ENCODE measurements at regions not wholly inside any gene's neighbourhood (a gene's known extent, or its start where the extent isn't known, plus 50 kb on each side); places are given as distances from the start of the nearest gene placed in this dataset.

GRCh38 chr6:149201068-149201655 lies 116.3 kb upstream of the TAB2 start:
- CTCF ChIA-PET, result interaction anchor here (3.5 kb wide), 1 partner anchor 11 kb away, joined by 11 read pairs; no protein-coding TSS in a partner anchor
- H3K4me3 Mint-ChIP-seq, result no peak overlapping the region
- peaks cover 6% of the 10 kb centered on the region for H3K36me3 Mint-ChIP-seq (ENCODE audit: low read depth)
- ATAC-seq (no peak), DNase-seq (no peak)
- peaks cover 20% of the 10 kb centered on the region for H3K9me3 Mint-ChIP-seq (ENCODE audit: low read depth)
- peaks cover 2% of the 10 kb centered on the region for H3K4me1 Mint-ChIP-seq
- intact Hi-C loops (cut with DNase I, micrococcal nuclease), result no loop called here
- no peak overlapping the region for H3K27ac Mint-ChIP-seq
- no peaks in the 10 kb centered on the region for H3K27me3 Mint-ChIP-seq
- POLR2A ChIA-PET, result no interaction called here

GRCh38 chr6:149202100-149202499 lies 115.4 kb upstream of the TAB2 start:
- Mint-ChIP-seq H3K36me3 (ENCODE audit: low read depth) (peaks cover 6% of the 10 kb centered on the region), H3K9me3 (ENCODE audit: low read depth) (peaks cover 12% of the 10 kb centered on the region), H3K4me3 (no peak overlapping the region), H3K27me3 (no peaks in the 10 kb centered on the region), H3K27ac (no peak overlapping the region), H3K4me1 (peaks cover 2% of the 10 kb centered on the region)
- CTCF ChIA-PET, result no interaction called here
- no peak for DNase-seq
- POLR2A ChIA-PET, result no interaction called here
- intact Hi-C loops (cut with DNase I, micrococcal nuclease), result no loop called here
- no peak for ATAC-seq

GRCh38 chr6:149202952-149203351 lies 114.6 kb upstream of the TAB2 start:
- no peak for ATAC-seq
- ChIA-PET CTCF (interaction anchor here (1.1 kb wide), 1 partner anchor 49 kb away, joined by 3 read pairs; no protein-coding TSS in a partner anchor), POLR2A (no interaction called here)
- H3K27me3 Mint-ChIP-seq, result no peaks in the 10 kb centered on the region
- H3K9me3 Mint-ChIP-seq (ENCODE audit: low read depth), result peaks cover 7% of the 10 kb centered on the region
- peaks cover 2% of the 10 kb centered on the region for H3K4me1 Mint-ChIP-seq
- intact Hi-C loops (cut with DNase I, micrococcal nuclease), result no loop called here
- H3K27ac Mint-ChIP-seq, result no peak overlapping the region
- H3K36me3 Mint-ChIP-seq (ENCODE audit: low read depth), result peaks cover 4% of the 10 kb centered on the region
- no peak for DNase-seq
- no peak overlapping the region for H3K4me3 Mint-ChIP-seq

GRCh38 chr6:149203509-149203908 lies 114.0 kb upstream of the TAB2 start:
- peaks cover 2% of the 10 kb centered on the region for H3K36me3 Mint-ChIP-seq (ENCODE audit: low read depth)
- no peak overlapping the region for H3K4me3 Mint-ChIP-seq
- ChIA-PET CTCF (interaction anchor here (0.6 to 1.1 kb wide), 4 partner anchors 7 to 198 kb away, joined by 3 read pairs; no protein-coding TSS in a partner anchor), POLR2A (no interaction called here)
- H3K27me3 Mint-ChIP-seq, result no peaks in the 10 kb centered on the region
- intact Hi-C loops (cut with DNase I, micrococcal nuclease), result no loop called here
- ATAC-seq, result no peak
- no peak for DNase-seq
- peaks cover 7% of the 10 kb centered on the region for H3K9me3 Mint-ChIP-seq (ENCODE audit: low read depth)
- H3K27ac Mint-ChIP-seq, result no peak overlapping the region
- H3K4me1 Mint-ChIP-seq, result peaks cover 2% of the 10 kb centered on the region

GRCh38 chr6:149208134-149208601 lies 109.3 kb upstream of the TAB2 start:
- CTCF ChIA-PET, result no interaction called here
- Mint-ChIP-seq H3K27ac (no peak overlapping the region), H3K27me3 (no peaks in the 10 kb centered on the region), H3K4me3 (no peak overlapping the region), H3K4me1 (peaks cover 5% of the 10 kb centered on the region), H3K36me3 (ENCODE audit: low read depth) (no peaks in the 10 kb centered on the region), H3K9me3 (ENCODE audit: low read depth) (no peaks in the 10 kb centered on the region)
- intact Hi-C loops (cut with DNase I, micrococcal nuclease), result no loop called here
- no peak for ATAC-seq
- POLR2A ChIA-PET, result no interaction called here
- DNase-seq, result no peak

- DNase-seq, result peak; percentile 18
- Mint-ChIP-seq H3K4me3 (no peak overlapping the region), H3K36me3 (ENCODE audit: low read depth) (no peaks in the 10 kb centered on the region), H3K27ac (peak overlapping the region; percentile 82), H3K4me1 (peaks cover 3% of the 10 kb centered on the region), H3K9me3 (ENCODE audit: low read depth) (no peaks in the 10 kb centered on the region), H3K27me3 (no peaks in the 10 kb centered on the region)
- intact Hi-C loops (cut with DNase I, micrococcal nuclease), result loop anchor here (5.0 to 10.0 kb wide), 4 partner anchors 127 to 453 kb away; no protein-coding TSS in a partner anchor
- POLR2A ChIA-PET, result no interaction called here
- CTCF ChIA-PET, result interaction anchor here (1.9 kb wide), 1 partner anchor 222 kb away, joined by 9 read pairs; no protein-coding TSS in a partner anchor
- ATAC-seq, result peak; percentile 61
Measured at GRCh38 chr6:149209871-149210775, 107.4 kb upstream of the TAB2 start.

GRCh38 chr6:149211046-149211571 lies 106.4 kb upstream of the TAB2 start:
- Mint-ChIP-seq H3K4me3 (no peak overlapping the region), H3K36me3 (ENCODE audit: low read depth) (no peaks in the 10 kb centered on the region), H3K9me3 (ENCODE audit: low read depth) (no peaks in the 10 kb centered on the region), H3K27me3 (no peaks in the 10 kb centered on the region), H3K27ac (peak overlapping the region; percentile 82), H3K4me1 (peaks cover 3% of the 10 kb centered on the region)
- intact Hi-C loops (cut with DNase I, micrococcal nuclease), result loop anchor here (5.0 to 10.0 kb wide), 4 partner anchors 126 to 454 kb away; no protein-coding TSS in a partner anchor
- ChIA-PET CTCF (interaction anchor here (1.9 kb wide), 1 partner anchor 221 kb away, joined by 9 read pairs; no protein-coding TSS in a partner anchor), POLR2A (no interaction called here)
- ATAC-seq (peak; percentile 54), DNase-seq (peak; percentile 36)

GRCh38 chr6:149212206-149212605 lies 105.3 kb upstream of the TAB2 start:
- Mint-ChIP-seq H3K9me3 (ENCODE audit: low read depth) (no peaks in the 10 kb centered on the region), H3K4me1 (peaks cover 6% of the 10 kb centered on the region), H3K4me3 (no peak overlapping the region), H3K36me3 (ENCODE audit: low read depth) (no peaks in the 10 kb centered on the region), H3K27ac (no peak overlapping the region), H3K27me3 (no peaks in the 10 kb centered on the region)
- POLR2A ChIA-PET, result interaction anchor here (0.7 kb wide), 1 partner anchor 97 kb away, joined by 3 read pairs; no protein-coding TSS in a partner anchor
- DNase-seq (peak; percentile 32), ATAC-seq (peak; percentile 40)
- CTCF ChIA-PET, result interaction anchor here (0.8 to 1.1 kb wide), 4 partner anchors 18 to 220 kb away, joined by 3 to 4 read pairs (median 3); no protein-coding TSS in a partner anchor
- intact Hi-C loops (cut with DNase I, micrococcal nuclease), result loop anchor here (1.0 to 10.0 kb wide), 9 partner anchors 21 to 455 kb away; partner anchors contain the start of gene TAB2 (in 1 of the 2)

- DNase-seq (peak; percentile 71), ATAC-seq (peak; percentile 58)
- peaks cover 10% of the 10 kb centered on the region for H3K4me1 Mint-ChIP-seq
- ChIA-PET POLR2A (interaction anchor here (0.5 to 0.7 kb wide), 2 partner anchors 98 to 309 kb away, joined by 3 to 4 read pairs; no protein-coding TSS in a partner anchor), CTCF (interaction anchor here (0.6 to 1.1 kb wide), 8 partner anchors 18 to 216 kb away, joined by 3 to 4 read pairs (median 3); no protein-coding TSS in a partner anchor)
- H3K4me3 Mint-ChIP-seq, result no peak overlapping the region
- intact Hi-C loops (cut with DNase I, micrococcal nuclease), result loop anchor here (1.0 to 10.0 kb wide), 9 partner anchors 20 to 456 kb away; partner anchors contain the start of gene TAB2 (in 1 of the 2)
- H3K36me3 Mint-ChIP-seq (ENCODE audit: low read depth), result no peaks in the 10 kb centered on the region
- no peak overlapping the region for H3K27ac Mint-ChIP-seq
- H3K9me3 Mint-ChIP-seq (ENCODE audit: low read depth), result no peaks in the 10 kb centered on the region
- no peaks in the 10 kb centered on the region for H3K27me3 Mint-ChIP-seq
Measured at GRCh38 chr6:149212892-149213801, 104.4 kb upstream of the TAB2 start.

GRCh38 chr6:149213829-149214228 lies 103.7 kb upstream of the TAB2 start:
- CTCF ChIA-PET, result interaction anchor here (0.8 to 1.1 kb wide), 2 partner anchors 17 to 21 kb away, joined by 3 to 4 read pairs; no protein-coding TSS in a partner anchor
- no peak for DNase-seq
- Mint-ChIP-seq H3K36me3 (ENCODE audit: low read depth) (no peaks in the 10 kb centered on the region), H3K9me3 (ENCODE audit: low read depth) (no peaks in the 10 kb centered on the region), H3K4me1 (peaks cover 17% of the 10 kb centered on the region), H3K27me3 (no peaks in the 10 kb centered on the region), H3K27ac (no peak overlapping the region), H3K4me3 (no peak overlapping the region)
- POLR2A ChIA-PET, result interaction anchor here (0.5 kb wide), 1 partner anchor 308 kb away, joined by 4 read pairs; no protein-coding TSS in a partner anchor
- intact Hi-C loops (cut with DNase I, micrococcal nuclease), result loop anchor here (1.0 to 10.0 kb wide), 8 partner anchors 19 to 457 kb away; partner anchors contain the start of gene TAB2 (in 1 of the 2)
- peak; percentile 7 for ATAC-seq

All from activated CD4-positive, alpha-beta T cell treated with anti-CD3 and anti-CD28 coated beads for 36 hours (primary cell).